ENCODE measurements at regions not wholly inside any gene's neighbourhood (a gene's known extent, or its start where the extent isn't known, plus 50 kb on each side); places are given as distances from the start of the nearest gene placed in this dataset.

DNA sequence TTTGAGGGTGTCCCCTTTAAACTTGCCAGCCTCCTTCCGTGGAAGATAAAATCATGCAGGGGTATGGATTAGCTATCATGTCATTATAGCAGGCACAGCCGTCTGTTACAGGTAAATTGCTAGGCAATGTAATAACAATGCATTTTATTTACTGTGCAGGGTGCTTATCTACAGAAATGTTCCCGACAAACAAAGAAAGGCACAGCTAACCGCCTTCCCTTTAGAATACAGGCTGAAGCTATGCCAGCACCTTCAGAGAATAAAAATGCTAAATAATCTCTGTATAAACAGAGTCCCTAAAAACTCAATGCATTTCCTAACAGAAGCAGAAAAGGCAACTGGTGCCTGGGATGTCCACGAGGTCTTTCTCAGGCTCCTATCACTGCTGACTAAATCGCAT is 239.2 kb downstream of the SPTSSA start:
- Histone ChIP-seq H3K4me1 (ENCODE audit: control insufficient read depth in 1 of 2, insufficient read depth in 2 of 2, low read length in 2 of 2) (peaks cover 0 to 3% of the 10 kb centered on the region in 2 experiments; a peak in 2 of 4 replicates), H3K9me3 (ENCODE audit: control insufficient read depth in 1 of 2, insufficient read depth in 1 of 2, low read depth in 1 of 2, low read length in 2 of 2) (no peaks in the 10 kb centered on the region), H3K9me2 (ENCODE audit: insufficient read depth) (no peaks in the 10 kb centered on the region), H3K27ac (ENCODE audit: low read depth, low read length) (no peak overlapping the region), H3K79me2 (ENCODE audit: insufficient read depth, low read length) (no peaks in the 10 kb centered on the region), H3K27me3 (ENCODE audit: insufficient read depth, low read length) (peaks cover 20% of the 10 kb centered on the region), H3K4me2 (ENCODE audit: low read length) (no peak overlapping the region), H4K20me1 (ENCODE audit: insufficient read depth) (no peaks in the 10 kb centered on the region), H2AFZ (ENCODE audit: low read depth, low read length, poor library complexity, severe bottlenecking) (no peak overlapping the region), H3K4me3 (replicated peaks in 1 of 2; ENCODE audit: low read depth in 1 of 2, low read length in 2 of 2) (no peak overlapping the region), H3K9ac (ENCODE audit: low read length) (no peak overlapping the region), H3K36me3 (ENCODE audit: control insufficient read depth in 1 of 2, insufficient read depth in 2 of 2, low read length in 2 of 2) (no peaks in the 10 kb centered on the region)
- TF ChIP-seq JUND (IDR thresholded peaks at IDR 0.05) (no peak), YY1 (IDR thresholded peaks at IDR 0.05; ENCODE audit: extremely low read depth, insufficient replicate concordance, low read depth, low read length) (no peak)
- TF ChIP-seq, protein P1, sequence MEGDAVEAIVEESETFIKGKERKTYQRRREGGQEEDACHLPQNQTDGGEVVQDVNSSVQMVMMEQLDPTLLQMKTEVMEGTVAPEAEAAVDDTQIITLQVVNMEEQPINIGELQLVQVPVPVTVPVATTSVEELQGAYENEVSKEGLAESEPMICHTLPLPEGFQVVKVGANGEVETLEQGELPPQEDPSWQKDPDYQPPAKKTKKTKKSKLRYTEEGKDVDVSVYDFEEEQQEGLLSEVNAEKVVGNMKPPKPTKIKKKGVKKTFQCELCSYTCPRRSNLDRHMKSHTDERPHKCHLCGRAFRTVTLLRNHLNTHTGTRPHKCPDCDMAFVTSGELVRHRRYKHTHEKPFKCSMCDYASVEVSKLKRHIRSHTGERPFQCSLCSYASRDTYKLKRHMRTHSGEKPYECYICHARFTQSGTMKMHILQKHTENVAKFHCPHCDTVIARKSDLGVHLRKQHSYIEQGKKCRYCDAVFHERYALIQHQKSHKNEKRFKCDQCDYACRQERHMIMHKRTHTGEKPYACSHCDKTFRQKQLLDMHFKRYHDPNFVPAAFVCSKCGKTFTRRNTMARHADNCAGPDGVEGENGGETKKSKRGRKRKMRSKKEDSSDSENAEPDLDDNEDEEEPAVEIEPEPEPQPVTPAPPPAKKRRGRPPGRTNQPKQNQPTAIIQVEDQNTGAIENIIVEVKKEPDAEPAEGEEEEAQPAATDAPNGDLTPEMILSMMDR (IDR thresholded peaks at IDR 0.05 in 2 of 3, conservative IDR thresholded peaks at IDR 0.05 in 1 of 3; ENCODE audit: borderline replicate concordance in 1 of 3, insufficient read depth in 1 of 3, low read depth in 2 of 3, low read length in 2 of 3): no peak
- intact Hi-C loops (cut with micrococcal nuclease): no loop called here
- ATAC-seq (no peak), DNase-seq (ENCODE audit: low read depth, low spot score) (no peak)
- RAD21 ChIA-PET (ENCODE audit: low non-redundant PET in 1 of 2, low total read pairs in 2 of 2, uncharacterized antibody in 2 of 2, unreplicated experiment in 2 of 2): no interaction called here
- POLR2A ChIA-PET: no interaction called here
- BruUV-seq (replicated peaks): no TSS peak
- CTCF ChIA-PET: no interaction called here

DNA sequence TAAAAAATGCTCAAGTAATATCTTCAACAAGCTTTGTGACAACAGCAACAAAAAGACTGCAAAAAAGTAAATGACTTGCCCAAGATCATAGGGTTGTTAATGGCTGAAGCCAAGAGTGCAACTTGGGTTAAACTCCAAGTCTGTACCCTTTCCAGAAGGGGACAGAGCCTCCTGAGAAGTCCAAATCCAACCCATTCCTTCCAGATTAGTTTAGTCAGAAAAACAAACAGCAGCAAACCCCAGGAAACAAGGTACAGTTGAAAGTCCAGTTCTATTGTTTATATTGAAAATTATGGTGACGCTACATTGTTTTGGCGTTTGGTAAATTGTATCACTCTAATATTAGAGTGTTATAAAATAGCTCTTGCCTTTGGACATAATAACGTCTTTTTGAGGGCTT is 239.9 kb downstream of the SPTSSA start:
- CTCF ChIA-PET: no interaction called here
- DNase-seq (ENCODE audit: low read depth, low spot score): no peak
- Histone ChIP-seq H3K79me2 (ENCODE audit: insufficient read depth, low read length) (no peaks in the 10 kb centered on the region), H3K4me1 (ENCODE audit: control insufficient read depth in 1 of 2, insufficient read depth in 2 of 2, low read length in 2 of 2) (no peaks in the 10 kb centered on the region), H3K9me3 (ENCODE audit: control insufficient read depth in 1 of 2, insufficient read depth in 1 of 2, low read depth in 1 of 2, low read length in 2 of 2) (no peaks in the 10 kb centered on the region), H3K27ac (ENCODE audit: low read depth, low read length) (no peak overlapping the region), H4K20me1 (ENCODE audit: insufficient read depth) (no peaks in the 10 kb centered on the region), H2AFZ (ENCODE audit: low read depth, low read length, poor library complexity, severe bottlenecking) (no peak overlapping the region), H3K4me2 (ENCODE audit: low read length) (no peak overlapping the region), H3K36me3 (ENCODE audit: control insufficient read depth in 1 of 2, insufficient read depth in 2 of 2, low read length in 2 of 2) (no peaks in the 10 kb centered on the region), H3K9ac (ENCODE audit: low read length) (no peak overlapping the region), H3K9me2 (ENCODE audit: insufficient read depth) (no peaks in the 10 kb centered on the region), H3K4me3 (replicated peaks in 1 of 2; ENCODE audit: low read depth in 1 of 2, low read length in 2 of 2) (no peak overlapping the region), H3K27me3 (ENCODE audit: insufficient read depth, low read length) (peaks cover 20% of the 10 kb centered on the region)
- POLR2A ChIA-PET: no interaction called here
- intact Hi-C loops (cut with micrococcal nuclease): no loop called here
- BruUV-seq (replicated peaks): no TSS peak
- RAD21 ChIA-PET (ENCODE audit: low non-redundant PET in 1 of 2, low total read pairs in 2 of 2, uncharacterized antibody in 2 of 2, unreplicated experiment in 2 of 2): no interaction called here
- no peak for ATAC-seq
- TF ChIP-seq ZFX (IDR thresholded peaks at IDR 0.05) (no peak), SIN3A (IDR thresholded peaks at IDR 0.05; ENCODE audit: low read depth) (no peak), CBX3 (IDR thresholded peaks at IDR 0.05; ENCODE audit: low read depth) (no peak), EZH2 (IDR thresholded peaks at IDR 0.05) (no peak), TCF7L2 (IDR thresholded peaks at IDR 0.05; ENCODE audit: borderline replicate concordance, extremely low read depth, insufficient read depth, insufficient read length) (no peak), EZH2phosphoT487 (IDR thresholded peaks at IDR 0.05; ENCODE audit: borderline replicate concordance) (no peak), POLR2A (IDR thresholded peaks at IDR 0.05; ENCODE audit: borderline replicate concordance, extremely low read depth, insufficient read depth, insufficient read length) (no peak), YY1 (IDR thresholded peaks at IDR 0.05; ENCODE audit: extremely low read depth, insufficient replicate concordance, low read depth, low read length) (no peak), RAD21 (IDR thresholded peaks at IDR 0.05; ENCODE audit: low read depth) (no peak)
- TF ChIP-seq, protein P2, sequence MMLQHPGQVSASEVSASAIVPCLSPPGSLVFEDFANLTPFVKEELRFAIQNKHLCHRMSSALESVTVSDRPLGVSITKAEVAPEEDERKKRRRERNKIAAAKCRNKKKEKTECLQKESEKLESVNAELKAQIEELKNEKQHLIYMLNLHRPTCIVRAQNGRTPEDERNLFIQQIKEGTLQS (IDR thresholded peaks at IDR 0.05): no peak
- TF ChIP-seq, protein P1 (IDR thresholded peaks at IDR 0.05 in 2 of 3, conservative IDR thresholded peaks at IDR 0.05 in 1 of 3; ENCODE audit: borderline replicate concordance in 1 of 3, insufficient read depth in 1 of 3, low read depth in 2 of 3, low read length in 2 of 3): no peak
- TF ChIP-seq, protein P3, sequence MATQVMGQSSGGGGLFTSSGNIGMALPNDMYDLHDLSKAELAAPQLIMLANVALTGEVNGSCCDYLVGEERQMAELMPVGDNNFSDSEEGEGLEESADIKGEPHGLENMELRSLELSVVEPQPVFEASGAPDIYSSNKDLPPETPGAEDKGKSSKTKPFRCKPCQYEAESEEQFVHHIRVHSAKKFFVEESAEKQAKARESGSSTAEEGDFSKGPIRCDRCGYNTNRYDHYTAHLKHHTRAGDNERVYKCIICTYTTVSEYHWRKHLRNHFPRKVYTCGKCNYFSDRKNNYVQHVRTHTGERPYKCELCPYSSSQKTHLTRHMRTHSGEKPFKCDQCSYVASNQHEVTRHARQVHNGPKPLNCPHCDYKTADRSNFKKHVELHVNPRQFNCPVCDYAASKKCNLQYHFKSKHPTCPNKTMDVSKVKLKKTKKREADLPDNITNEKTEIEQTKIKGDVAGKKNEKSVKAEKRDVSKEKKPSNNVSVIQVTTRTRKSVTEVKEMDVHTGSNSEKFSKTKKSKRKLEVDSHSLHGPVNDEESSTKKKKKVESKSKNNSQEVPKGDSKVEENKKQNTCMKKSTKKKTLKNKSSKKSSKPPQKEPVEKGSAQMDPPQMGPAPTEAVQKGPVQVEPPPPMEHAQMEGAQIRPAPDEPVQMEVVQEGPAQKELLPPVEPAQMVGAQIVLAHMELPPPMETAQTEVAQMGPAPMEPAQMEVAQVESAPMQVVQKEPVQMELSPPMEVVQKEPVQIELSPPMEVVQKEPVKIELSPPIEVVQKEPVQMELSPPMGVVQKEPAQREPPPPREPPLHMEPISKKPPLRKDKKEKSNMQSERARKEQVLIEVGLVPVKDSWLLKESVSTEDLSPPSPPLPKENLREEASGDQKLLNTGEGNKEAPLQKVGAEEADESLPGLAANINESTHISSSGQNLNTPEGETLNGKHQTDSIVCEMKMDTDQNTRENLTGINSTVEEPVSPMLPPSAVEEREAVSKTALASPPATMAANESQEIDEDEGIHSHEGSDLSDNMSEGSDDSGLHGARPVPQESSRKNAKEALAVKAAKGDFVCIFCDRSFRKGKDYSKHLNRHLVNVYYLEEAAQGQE (IDR thresholded peaks at IDR 0.05; ENCODE audit: low read depth): no peak

Data from HCT116 (cell line).